MM.1S (cell line): ENCODE measurements at regions not wholly inside any gene's neighbourhood (a gene's known extent, or its start where the extent isn't known, plus 50 kb on each side); places are given as distances from the start of the nearest gene placed in this dataset.

Experiments
- CTCF ChIP-seq: fragments of 300-600 bp; sonication (generic); IDR thresholded peaks from 2 replicates; pipeline ENCODE4 v1.5.1; 2016; ENCODE audit warnings: antibody characterized with exemption, low read length, mixed read lengths
- EZH2phosphoT487 ChIP-seq: fragments of 300-600 bp; sonication (generic); IDR thresholded peaks from 2 replicates; pipeline ENCODE4 v1.6.1; 2018; ENCODE audit warnings: antibody characterized with exemption, low read length

- TF ChIP-seq CTCF: no peak
- no peak for TF ChIP-seq EZH2phosphoT487
These were observed 69.1 kb upstream of the GSE1 start for GRCh38 chr16:85544016-85544415.
